ENCODE measurements at regions not wholly inside any gene's neighbourhood (a gene's known extent, or its start where the extent isn't known, plus 50 kb on each side); places are given as distances from the start of the nearest gene placed in this dataset.

- Histone ChIP-seq H3K36me3 (ENCODE audit: control insufficient read depth in 2 of 4, insufficient read depth in 4 of 4, low read length in 3 of 4) (no peaks in the 10 kb centered on the region), H3K27me3 (replicated peaks in 1 of 4; ENCODE audit: control insufficient read depth in 3 of 4, extremely low read depth in 1 of 4, insufficient read depth in 3 of 4, low read length in 3 of 4) (no peaks in the 10 kb centered on the region), H3K18ac (ENCODE audit: extremely low read depth, low read length) (no peak overlapping the region), H3K4me1 (replicated peaks in 1 of 4; ENCODE audit: control insufficient read depth in 3 of 4, insufficient read depth in 4 of 4, low read length in 3 of 4) (no peaks in the 10 kb centered on the region), H3K4me2 (ENCODE audit: insufficient read depth in 1 of 2, low read depth in 2 of 2, low read length in 2 of 2) (no peak overlapping the region), H3K27ac (ENCODE audit: low read depth, low read length) (no peak overlapping the region), H2AK5ac (ENCODE audit: low read depth, low read length) (no peak overlapping the region), H4K8ac (ENCODE audit: extremely low read depth, insufficient read depth, low read length) (no peak overlapping the region), H2BK12ac (ENCODE audit: low read depth, low read length) (no peak overlapping the region), H2BK120ac (replicated peaks; ENCODE audit: low read depth, low read length) (no peak overlapping the region), H4K5ac (ENCODE audit: insufficient read length, low read depth, low read length) (no peak overlapping the region), H3K56ac (replicated peaks; ENCODE audit: insufficient read length, low read depth, low read length) (no peak overlapping the region), H4K20me1 (replicated peaks in 1 of 2; ENCODE audit: control insufficient read depth in 1 of 2, insufficient read depth in 2 of 2, low read length in 2 of 2) (no peaks in the 10 kb centered on the region), H3K14ac (ENCODE audit: insufficient read length) (no peak overlapping the region), H2BK15ac (ENCODE audit: low read length) (no peak overlapping the region), H3K9me3 (ENCODE audit: insufficient read depth in 2 of 2, low read depth in 1 of 2, low read length in 1 of 2) (no peaks in the 10 kb centered on the region), H2AFZ (ENCODE audit: low read length) (no peak overlapping the region), H3K4me3 (ENCODE audit: extremely low read depth in 1 of 4, insufficient read depth in 2 of 4, low read depth in 3 of 4, low read length in 4 of 4) (no peak overlapping the region), H4K91ac (replicated peaks; ENCODE audit: insufficient read length, low read length) (no peak overlapping the region), H3K23me2 (ENCODE audit: low read depth, low read length) (no peaks in the 10 kb centered on the region), H3K79me1 (ENCODE audit: low read depth, low read length) (no peaks in the 10 kb centered on the region), H2BK20ac (ENCODE audit: low read length) (no peak overlapping the region), H3K4ac (replicated peaks; ENCODE audit: insufficient read length, low read depth, low read length) (no peak overlapping the region), H2BK5ac (ENCODE audit: low read depth, low read length) (no peak overlapping the region), H3K79me2 (ENCODE audit: control insufficient read depth in 1 of 2, insufficient read depth in 2 of 2, low read length in 2 of 2) (no peaks in the 10 kb centered on the region), H3K23ac (ENCODE audit: insufficient read length) (no peak overlapping the region), H3K9ac (replicated peaks in 1 of 4; ENCODE audit: extremely low read depth in 1 of 4, low read depth in 3 of 4, low read length in 3 of 4) (no peak overlapping the region)
- FAIRE-seq, result no peak
- POLR2A ChIA-PET (ENCODE audit: partially characterized antibody), result no interaction called here
- CTCF ChIA-PET (ENCODE audit: partially characterized antibody), result interaction anchor here (0.6 kb wide), 1 partner anchor 12 kb away, joined by 3 read pairs; no protein-coding TSS in a partner anchor
- WGBS, 2 experiments (ENCODE audit: extremely low coverage in 1 of 2, insufficient coverage in 1 of 2, insufficient read length in 1 of 2, insufficient replicate concordance in 2 of 2, low coverage in 1 of 2, low lambda C conversion rate in 2 of 2, missing lambda C conversion rate in 1 of 2), result 100% methylated on average over 2 of the region's 2 CpGs; no CpG with 5 or more reads in 1 of the 2 experiments
- DNase-seq (ENCODE audit: low read depth in 1 of 2, low spot score in 2 of 2), result no peak
- no peak for TF ChIP-seq CHD7 (IDR thresholded peaks at IDR 0.05; ENCODE audit: insufficient replicate concordance, low read length)
These were observed 121.0 kb upstream of the KYNU start for GRCh38 chr2:142756430-142756829.

Measured in H1 (cell line).